ENCODE measurements at regions not wholly inside any gene's neighbourhood (a gene's known extent, or its start where the extent isn't known, plus 50 kb on each side); places are given as distances from the start of the nearest gene placed in this dataset.

DNA sequence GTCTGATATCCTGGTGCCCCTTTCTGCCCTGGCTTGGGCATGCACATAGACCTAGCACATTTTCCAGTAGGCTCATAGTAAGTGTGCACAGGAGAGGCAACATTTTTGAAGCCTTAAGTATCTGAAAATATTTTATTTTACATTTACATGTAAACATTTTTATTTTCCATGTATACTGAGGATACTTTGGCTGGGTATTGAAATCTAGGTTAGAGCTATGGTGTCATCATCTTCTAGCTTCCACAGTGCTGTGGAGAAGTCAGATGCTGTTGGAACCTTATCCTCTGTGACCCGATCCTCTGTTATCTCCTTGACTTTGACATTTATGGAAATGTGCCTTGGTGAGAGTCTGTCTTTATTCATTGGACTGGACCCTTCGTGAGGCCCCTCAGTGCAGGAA, 74.1 kb downstream of the PLXNA1 start:
- no peak overlapping the region for H3K27ac ChIP-seq (ENCODE audit: low read depth, low read length)
- H3K23ac ChIP-seq (ENCODE audit: low read length) = no peak overlapping the region
- H2BK5ac ChIP-seq (ENCODE audit: low read depth, low read length, poor library complexity) = no peak overlapping the region
- H3K79me2 ChIP-seq (ENCODE audit: control insufficient read depth, insufficient read depth, low read length, poor library complexity) = no peaks in the 10 kb centered on the region
- peaks cover 14% of the 10 kb centered on the region for H3K9me3 ChIP-seq (ENCODE audit: insufficient read depth, low read depth, low read length)
- no peaks in the 10 kb centered on the region for H3K4me1 ChIP-seq (ENCODE audit: control insufficient read depth in 1 of 2, insufficient read depth in 2 of 2, low read length in 2 of 2)
- no peak overlapping the region for H4K12ac ChIP-seq (ENCODE audit: low read depth, low read length)
- DNase-seq = no peak
- H3K18ac ChIP-seq (ENCODE audit: low read length) = no peak overlapping the region
- no peak overlapping the region for H2BK12ac ChIP-seq (ENCODE audit: low read length)
- H2BK120ac ChIP-seq (ENCODE audit: insufficient read depth, low read length, poor library complexity) = no peak overlapping the region
- H2AK5ac ChIP-seq (ENCODE audit: low read length) = no peak overlapping the region
- H3K14ac ChIP-seq (ENCODE audit: low read length) = no peak overlapping the region
- H3K4me3 ChIP-seq (ENCODE audit: low read depth, low read length) = no peak overlapping the region
- H3K9ac ChIP-seq (ENCODE audit: low read length) = no peak overlapping the region
- no peak overlapping the region for H4K8ac ChIP-seq (ENCODE audit: low read depth, low read length)
- no peak overlapping the region for H4K91ac ChIP-seq (ENCODE audit: low read depth, low read length)
- no peaks in the 10 kb centered on the region for H3K36me3 ChIP-seq (ENCODE audit: control insufficient read depth in 1 of 2, insufficient read depth in 2 of 2, low read length in 2 of 2)
- H3K4me2 ChIP-seq (ENCODE audit: low read length) = no peak overlapping the region
- H3K4ac ChIP-seq (ENCODE audit: low read depth, low read length) = no peak overlapping the region
- no peaks in the 10 kb centered on the region for H3K79me1 ChIP-seq (ENCODE audit: low read length)
- no CpG with 5 or more reads among the region's 2 CpGs for WGBS (ENCODE audit: extremely low coverage, insufficient coverage, insufficient read length)
- no peak overlapping the region for H2AFZ ChIP-seq (ENCODE audit: insufficient read depth, low read length, poor library complexity)
- no peaks in the 10 kb centered on the region for H3K27me3 ChIP-seq (ENCODE audit: insufficient read depth, low read length)

DNA sequence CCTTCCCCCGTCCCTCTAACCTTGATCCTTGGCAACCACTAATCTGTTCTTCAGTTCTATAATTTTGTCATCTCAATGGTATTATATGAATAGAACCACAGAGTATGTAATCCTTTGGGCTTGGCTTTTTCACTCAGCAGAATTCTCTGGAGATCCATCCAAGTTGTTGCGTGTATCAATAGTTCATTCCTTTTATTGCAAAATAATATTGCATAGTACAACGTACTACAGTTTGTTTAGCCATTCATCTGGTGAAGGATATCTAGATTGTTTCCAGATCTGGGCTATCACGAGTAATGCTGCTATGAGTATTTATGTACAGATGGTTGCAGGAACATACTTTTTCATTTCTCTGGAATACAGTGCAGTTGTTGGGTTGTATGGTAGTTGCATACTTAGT, 76.2 kb downstream of the PLXNA1 start:
- no peak overlapping the region for H3K4me3 ChIP-seq (ENCODE audit: low read depth, low read length)
- H3K4me1 ChIP-seq (ENCODE audit: control insufficient read depth in 1 of 2, insufficient read depth in 2 of 2, low read length in 2 of 2) = no peaks in the 10 kb centered on the region
- no peak overlapping the region for H2BK120ac ChIP-seq (ENCODE audit: insufficient read depth, low read length, poor library complexity)
- no peaks in the 10 kb centered on the region for H3K36me3 ChIP-seq (ENCODE audit: control insufficient read depth in 1 of 2, insufficient read depth in 2 of 2, low read length in 2 of 2)
- H2BK5ac ChIP-seq (ENCODE audit: low read depth, low read length, poor library complexity) = no peak overlapping the region
- peaks cover 10% of the 10 kb centered on the region for H3K9me3 ChIP-seq (ENCODE audit: insufficient read depth, low read depth, low read length)
- H3K4me2 ChIP-seq (ENCODE audit: low read length) = no peak overlapping the region
- DNase-seq = no peak
- H3K4ac ChIP-seq (ENCODE audit: low read depth, low read length) = no peak overlapping the region
- H4K8ac ChIP-seq (ENCODE audit: low read depth, low read length) = no peak overlapping the region
- H3K23ac ChIP-seq (ENCODE audit: low read length) = no peak overlapping the region
- H3K9ac ChIP-seq (ENCODE audit: low read length) = no peak overlapping the region
- H2BK12ac ChIP-seq (ENCODE audit: low read length) = no peak overlapping the region
- no peak overlapping the region for H3K27ac ChIP-seq (ENCODE audit: low read depth, low read length)
- H2AK5ac ChIP-seq (ENCODE audit: low read length) = no peak overlapping the region
- H4K12ac ChIP-seq (ENCODE audit: low read depth, low read length) = no peak overlapping the region
- H4K91ac ChIP-seq (ENCODE audit: low read depth, low read length) = no peak overlapping the region
- no peak overlapping the region for H3K14ac ChIP-seq (ENCODE audit: low read length)
- H2AFZ ChIP-seq (ENCODE audit: insufficient read depth, low read length, poor library complexity) = no peak overlapping the region
- H3K79me2 ChIP-seq (ENCODE audit: control insufficient read depth, insufficient read depth, low read length, poor library complexity) = no peaks in the 10 kb centered on the region
- H3K18ac ChIP-seq (ENCODE audit: low read length) = no peak overlapping the region
- no CpG with 5 or more reads among the region's 4 CpGs for WGBS (ENCODE audit: extremely low coverage, insufficient coverage, insufficient read length)
- H3K79me1 ChIP-seq (ENCODE audit: low read length) = no peaks in the 10 kb centered on the region
- H3K27me3 ChIP-seq (ENCODE audit: insufficient read depth, low read length) = no peaks in the 10 kb centered on the region

DNA sequence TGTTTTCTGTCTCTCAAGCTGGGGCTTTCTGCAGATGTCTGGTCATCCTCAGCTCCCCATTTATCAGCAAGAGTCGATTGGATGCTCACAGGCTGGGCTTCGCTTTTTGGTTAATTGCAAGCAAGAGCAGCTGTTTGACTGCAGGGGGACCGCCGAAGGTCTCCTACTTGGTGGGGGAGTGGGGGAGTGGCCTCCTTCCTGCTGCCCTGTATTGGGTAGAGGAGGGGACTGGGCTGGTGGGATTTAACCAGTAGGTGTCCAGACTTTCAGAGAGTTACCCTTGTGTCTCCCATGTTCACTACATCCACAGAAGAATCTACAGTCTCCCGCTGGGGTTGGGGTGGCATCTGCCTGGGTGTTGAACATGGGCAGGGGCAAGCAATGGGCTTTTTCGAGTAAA, 78.7 kb downstream of the PLXNA1 start:
- H3K18ac ChIP-seq (ENCODE audit: low read length) = no peak overlapping the region
- H3K27ac ChIP-seq (ENCODE audit: low read depth, low read length) = no peak overlapping the region
- peaks cover 4% of the 10 kb centered on the region for H3K9me3 ChIP-seq (ENCODE audit: insufficient read depth, low read depth, low read length)
- H3K4ac ChIP-seq (ENCODE audit: low read depth, low read length) = no peak overlapping the region
- H4K12ac ChIP-seq (ENCODE audit: low read depth, low read length) = no peak overlapping the region
- no peaks in the 10 kb centered on the region for H3K36me3 ChIP-seq (ENCODE audit: control insufficient read depth in 1 of 2, insufficient read depth in 2 of 2, low read length in 2 of 2)
- no peak overlapping the region for H3K14ac ChIP-seq (ENCODE audit: low read length)
- H2AK5ac ChIP-seq (ENCODE audit: low read length) = no peak overlapping the region
- no peak overlapping the region for H3K4me2 ChIP-seq (ENCODE audit: low read length)
- no peak overlapping the region for H4K91ac ChIP-seq (ENCODE audit: low read depth, low read length)
- no peak overlapping the region for H2BK120ac ChIP-seq (ENCODE audit: insufficient read depth, low read length, poor library complexity)
- no peak overlapping the region for H2BK5ac ChIP-seq (ENCODE audit: low read depth, low read length, poor library complexity)
- H3K27me3 ChIP-seq (ENCODE audit: insufficient read depth, low read length) = no peaks in the 10 kb centered on the region
- no peaks in the 10 kb centered on the region for H3K79me2 ChIP-seq (ENCODE audit: control insufficient read depth, insufficient read depth, low read length, poor library complexity)
- H3K4me3 ChIP-seq (ENCODE audit: low read depth, low read length) = no peak overlapping the region
- DNase-seq = no peak
- H3K79me1 ChIP-seq (ENCODE audit: low read length) = no peaks in the 10 kb centered on the region
- no peak overlapping the region for H2AFZ ChIP-seq (ENCODE audit: insufficient read depth, low read length, poor library complexity)
- H3K4me1 ChIP-seq (ENCODE audit: control insufficient read depth in 1 of 2, insufficient read depth in 2 of 2, low read length in 2 of 2) = no peaks in the 10 kb centered on the region
- H3K23ac ChIP-seq (ENCODE audit: low read length) = no peak overlapping the region
- WGBS (ENCODE audit: extremely low coverage, insufficient coverage, insufficient read length) = no CpG with 5 or more reads among the region's 6 CpGs
- no peak overlapping the region for H3K9ac ChIP-seq (ENCODE audit: low read length)
- H2BK12ac ChIP-seq (ENCODE audit: low read length) = no peak overlapping the region
- no peak overlapping the region for H4K8ac ChIP-seq (ENCODE audit: low read depth, low read length)

DNA sequence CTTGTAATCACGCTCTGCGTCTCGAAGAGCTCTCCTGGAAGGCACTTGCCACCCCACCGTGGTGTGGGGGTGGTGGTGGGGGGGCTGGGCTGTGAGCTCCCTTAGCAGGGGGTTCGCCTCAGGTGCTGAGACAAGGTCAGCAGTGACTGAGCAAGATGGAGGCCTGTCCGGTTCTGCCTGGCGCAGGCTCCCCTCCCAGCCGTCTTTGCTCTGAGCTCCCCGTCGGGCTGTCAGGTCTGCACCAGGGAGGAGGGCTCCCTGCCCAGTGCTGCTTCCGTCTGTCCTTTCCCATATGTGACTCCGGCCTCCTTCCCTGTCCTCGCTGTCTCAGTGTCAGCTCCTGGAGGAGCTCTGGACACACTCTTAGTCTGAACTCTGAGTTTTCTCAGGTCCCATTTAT, 80.0 kb downstream of the PLXNA1 start:
- H3K27ac ChIP-seq (ENCODE audit: low read depth, low read length) = no peak overlapping the region
- H2BK12ac ChIP-seq (ENCODE audit: low read length) = no peak overlapping the region
- H3K36me3 ChIP-seq (ENCODE audit: control insufficient read depth in 1 of 2, insufficient read depth in 2 of 2, low read length in 2 of 2) = no peaks in the 10 kb centered on the region
- no peak for DNase-seq
- no peak overlapping the region for H4K8ac ChIP-seq (ENCODE audit: low read depth, low read length)
- no peak overlapping the region for H4K91ac ChIP-seq (ENCODE audit: low read depth, low read length)
- H2BK120ac ChIP-seq (ENCODE audit: insufficient read depth, low read length, poor library complexity) = no peak overlapping the region
- peaks cover under 1% of the 10 kb centered on the region for H3K9me3 ChIP-seq (ENCODE audit: insufficient read depth, low read depth, low read length)
- H3K79me2 ChIP-seq (ENCODE audit: control insufficient read depth, insufficient read depth, low read length, poor library complexity) = no peaks in the 10 kb centered on the region
- H4K12ac ChIP-seq (ENCODE audit: low read depth, low read length) = no peak overlapping the region
- no peak overlapping the region for H3K4me2 ChIP-seq (ENCODE audit: low read length)
- H3K4me1 ChIP-seq (ENCODE audit: control insufficient read depth in 1 of 2, insufficient read depth in 2 of 2, low read length in 2 of 2) = no peaks in the 10 kb centered on the region
- no peak overlapping the region for H3K23ac ChIP-seq (ENCODE audit: low read length)
- H2AFZ ChIP-seq (ENCODE audit: insufficient read depth, low read length, poor library complexity) = no peak overlapping the region
- H3K4ac ChIP-seq (ENCODE audit: low read depth, low read length) = no peak overlapping the region
- no peak overlapping the region for H3K9ac ChIP-seq (ENCODE audit: low read length)
- H3K18ac ChIP-seq (ENCODE audit: low read length) = no peak overlapping the region
- no peaks in the 10 kb centered on the region for H3K79me1 ChIP-seq (ENCODE audit: low read length)
- H3K4me3 ChIP-seq (ENCODE audit: low read depth, low read length) = no peak overlapping the region
- no peak overlapping the region for H2AK5ac ChIP-seq (ENCODE audit: low read length)
- H3K14ac ChIP-seq (ENCODE audit: low read length) = no peak overlapping the region
- H2BK5ac ChIP-seq (ENCODE audit: low read depth, low read length, poor library complexity) = no peak overlapping the region
- no peaks in the 10 kb centered on the region for H3K27me3 ChIP-seq (ENCODE audit: insufficient read depth, low read length)
- no CpG with 5 or more reads among the region's 13 CpGs for WGBS (ENCODE audit: extremely low coverage, insufficient coverage, insufficient read length)
